Fibroblast of the aortic adventitia (primary cell): ENCODE measurements at regions not wholly inside any gene's neighbourhood (a gene's known extent, or its start where the extent isn't known, plus 50 kb on each side); places are given as distances from the start of the nearest gene placed in this dataset.

Experiments used
- DNase-seq: peaks from one replicate; pipeline ENCODE4 v3.0.0-alpha.2; 2010; ENCODE audit warnings: low read depth
- H3K4me3 ChIP-seq: 2 replicates; pipeline ENCODE4 v1.5.1; 2011; ENCODE audit warnings: low read depth, mild to moderate bottlenecking, control low read depth, low read length, moderate library complexity
- TF ChIP-seq, protein P1 (sequence below): IDR thresholded peaks from 2 replicates; pipeline ENCODE4 v1.5.1; 2011; ENCODE audit warnings: mild to moderate bottlenecking, low read length, control low read depth, inconsistent platforms; ENCODE audit not compliant: insufficient read depth

DNA sequence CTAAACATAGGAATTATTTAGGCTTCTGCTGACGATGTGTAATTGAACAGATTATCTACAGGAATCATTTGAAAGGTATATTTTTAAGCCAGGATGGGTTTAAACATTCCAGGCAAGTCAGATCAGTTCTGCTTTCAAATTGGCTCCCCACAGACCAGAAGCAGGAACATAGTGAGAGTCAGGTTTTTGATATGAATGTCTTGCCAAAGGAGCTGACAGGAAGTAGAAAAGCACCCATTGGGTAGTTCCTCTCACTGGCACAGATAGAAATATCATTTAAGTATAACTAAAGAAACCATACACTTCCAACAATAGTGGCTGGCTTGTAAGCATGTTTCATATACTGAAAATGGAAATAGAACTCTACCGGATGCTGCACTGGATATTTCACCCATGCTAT, 95.2 kb downstream of the CLDN1 start:
- no peak overlapping the region for H3K4me3 ChIP-seq
- DNase-seq, result no peak
- TF ChIP-seq, protein P1, sequence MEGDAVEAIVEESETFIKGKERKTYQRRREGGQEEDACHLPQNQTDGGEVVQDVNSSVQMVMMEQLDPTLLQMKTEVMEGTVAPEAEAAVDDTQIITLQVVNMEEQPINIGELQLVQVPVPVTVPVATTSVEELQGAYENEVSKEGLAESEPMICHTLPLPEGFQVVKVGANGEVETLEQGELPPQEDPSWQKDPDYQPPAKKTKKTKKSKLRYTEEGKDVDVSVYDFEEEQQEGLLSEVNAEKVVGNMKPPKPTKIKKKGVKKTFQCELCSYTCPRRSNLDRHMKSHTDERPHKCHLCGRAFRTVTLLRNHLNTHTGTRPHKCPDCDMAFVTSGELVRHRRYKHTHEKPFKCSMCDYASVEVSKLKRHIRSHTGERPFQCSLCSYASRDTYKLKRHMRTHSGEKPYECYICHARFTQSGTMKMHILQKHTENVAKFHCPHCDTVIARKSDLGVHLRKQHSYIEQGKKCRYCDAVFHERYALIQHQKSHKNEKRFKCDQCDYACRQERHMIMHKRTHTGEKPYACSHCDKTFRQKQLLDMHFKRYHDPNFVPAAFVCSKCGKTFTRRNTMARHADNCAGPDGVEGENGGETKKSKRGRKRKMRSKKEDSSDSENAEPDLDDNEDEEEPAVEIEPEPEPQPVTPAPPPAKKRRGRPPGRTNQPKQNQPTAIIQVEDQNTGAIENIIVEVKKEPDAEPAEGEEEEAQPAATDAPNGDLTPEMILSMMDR, result no peak

DNA sequence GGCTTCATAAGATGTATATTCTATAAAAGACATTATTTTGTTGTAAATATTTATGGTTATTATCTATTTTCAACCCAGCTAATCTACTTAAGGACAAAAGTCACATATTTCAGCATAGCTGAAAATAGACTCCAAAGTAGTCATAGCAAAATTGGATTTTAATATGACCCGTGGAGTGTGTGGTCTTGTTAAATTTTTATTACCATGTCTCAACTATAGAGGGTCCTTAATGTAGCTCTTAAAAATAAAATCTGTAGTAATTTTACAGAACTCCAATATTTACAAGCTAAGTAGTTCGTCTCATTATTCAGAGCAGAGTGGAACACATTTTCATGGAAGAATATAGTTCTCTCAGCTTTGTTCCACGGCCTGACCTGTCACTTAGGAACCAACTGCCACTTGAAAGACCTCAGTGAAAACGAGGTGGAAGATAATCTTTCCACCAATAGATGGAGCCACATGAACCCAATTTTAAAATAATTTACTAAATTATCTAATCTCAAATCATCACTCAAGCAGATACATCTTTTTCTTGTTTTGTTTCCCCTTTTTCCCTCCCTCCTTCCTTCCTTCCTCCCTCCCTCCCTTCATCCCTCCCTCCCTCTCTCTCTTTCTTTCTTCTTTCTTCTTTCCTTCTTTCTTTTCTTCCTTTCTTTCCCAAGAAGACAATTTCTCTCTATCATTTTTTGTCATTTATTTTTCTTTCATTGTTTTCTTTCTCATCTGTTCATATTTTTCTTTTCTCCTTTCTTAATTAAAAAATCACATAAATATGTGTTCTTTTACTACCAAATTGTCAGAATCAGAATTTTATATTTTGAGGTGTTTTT, 97.2 kb downstream of the CLDN1 start:
- DNase-seq, result peak; percentile 51
- TF ChIP-seq, protein P1, result peak; percentile 57
- H3K4me3 ChIP-seq, result no peak overlapping the region

DNA sequence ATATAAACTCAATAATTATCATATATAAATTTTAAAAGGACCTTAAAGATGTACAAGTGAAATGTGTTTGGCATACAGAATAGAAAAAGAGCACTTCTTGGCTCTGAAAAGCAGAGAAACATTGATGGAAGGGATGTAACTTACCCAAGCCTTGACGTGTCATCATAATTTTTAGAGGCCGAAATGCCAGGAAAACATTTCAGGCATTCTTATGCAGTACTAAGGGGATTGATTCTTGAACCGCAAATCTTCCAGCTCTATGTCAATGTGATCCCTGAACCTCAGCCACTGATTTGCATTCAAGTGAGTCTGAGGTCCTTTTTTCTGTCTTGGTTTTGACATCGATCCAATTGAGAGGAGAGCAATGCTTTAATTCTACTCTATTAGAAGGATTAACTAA, 97.8 kb downstream of the CLDN1 start:
- H3K4me3 ChIP-seq, result no peak overlapping the region
- no peak for DNase-seq
- TF ChIP-seq, protein P1, result no peak

DNA sequence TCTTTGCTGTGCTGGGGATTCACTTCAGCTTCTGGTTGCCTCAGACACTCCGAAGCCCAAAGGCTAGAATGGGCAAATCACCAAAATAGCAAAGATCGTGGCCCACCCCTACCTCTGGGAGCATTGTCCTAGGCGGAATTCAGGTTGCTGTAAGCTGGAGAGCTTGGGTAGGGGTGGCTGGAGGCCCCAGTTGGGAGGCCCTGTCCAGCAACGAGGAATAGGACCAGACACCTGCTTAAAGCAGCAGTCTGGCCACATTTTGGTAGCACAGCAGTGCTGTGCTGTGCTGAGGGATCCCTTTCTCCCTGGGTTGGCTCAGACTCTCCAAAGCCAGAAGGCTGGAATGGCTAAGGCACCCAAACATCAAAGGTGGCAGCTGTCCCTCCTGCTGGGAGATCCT, 99.3 kb downstream of the CLDN1 start:
- H3K4me3 ChIP-seq, result no peak overlapping the region
- TF ChIP-seq, protein P1, result no peak
- no peak for DNase-seq

DNA sequence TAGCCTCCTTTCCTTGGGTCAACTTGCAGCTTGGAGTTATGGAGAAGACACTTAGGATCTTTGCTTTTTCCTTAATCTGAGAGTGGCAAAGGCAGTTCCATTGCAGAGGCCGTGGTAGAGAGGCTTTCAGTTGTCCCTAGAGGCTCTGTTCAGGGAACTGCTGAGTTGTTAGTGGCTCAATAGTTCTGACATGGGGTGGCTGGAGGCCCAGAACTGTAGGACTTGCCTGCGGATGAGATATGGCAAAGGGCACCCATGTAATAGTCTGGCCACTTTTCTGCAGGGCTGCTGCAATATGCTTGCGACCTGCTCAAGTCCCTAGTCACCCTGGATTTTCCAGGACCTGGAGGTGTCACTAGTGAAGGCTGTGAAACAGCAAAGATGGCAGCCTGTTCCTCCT, 99.9 kb downstream of the CLDN1 start:
- no peak for DNase-seq
- no peak overlapping the region for H3K4me3 ChIP-seq
- TF ChIP-seq, protein P1, result no peak

DNA sequence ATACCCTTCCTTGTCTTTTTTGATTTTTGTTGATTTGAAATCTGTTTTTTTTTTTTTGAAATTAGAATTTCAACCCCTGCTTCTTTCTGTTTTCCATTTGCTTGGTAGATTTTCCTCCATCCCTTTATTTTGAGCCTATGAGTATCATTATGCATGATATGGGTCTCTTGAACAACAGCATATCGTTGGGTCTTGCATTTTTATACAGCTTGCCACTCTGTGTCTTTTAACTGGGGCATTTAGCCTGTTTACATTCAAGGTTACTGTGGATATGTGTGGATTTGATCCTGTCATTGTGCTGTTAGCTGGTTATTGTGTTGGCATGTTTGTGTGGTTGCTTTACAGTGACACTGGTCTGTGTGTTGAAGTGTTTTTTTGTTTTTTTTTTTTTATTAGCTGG, 99.7 kb upstream of the P3H2 start:
- H3K4me3 ChIP-seq, result no peak overlapping the region
- TF ChIP-seq, protein P1, result no peak
- no peak for DNase-seq

DNA sequence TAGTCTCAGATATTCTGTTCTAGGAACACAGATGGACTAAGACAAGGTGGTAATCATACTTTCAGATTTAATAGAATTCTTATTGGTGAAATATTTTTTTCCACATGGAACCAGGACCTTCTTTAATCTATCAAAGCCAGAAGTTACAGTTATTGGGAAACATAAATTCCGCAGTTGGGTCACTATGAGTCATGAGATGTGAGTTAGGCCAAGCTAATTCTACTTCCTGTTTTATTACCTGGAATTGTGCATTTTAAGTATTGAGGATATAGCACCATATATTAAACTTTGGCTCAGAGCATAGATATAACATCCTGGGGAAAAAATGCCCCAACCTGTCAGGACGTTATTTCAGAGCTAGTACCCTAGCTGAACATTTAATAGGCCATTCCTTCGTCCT, 96.4 kb upstream of the P3H2 start:
- DNase-seq, result peak; percentile 58
- TF ChIP-seq, protein P1, result no peak
- no peak overlapping the region for H3K4me3 ChIP-seq
